ENCODE measurements at regions not wholly inside any gene's neighbourhood (a gene's known extent, or its start where the extent isn't known, plus 50 kb on each side); places are given as distances from the start of the nearest gene placed in this dataset.

GRCh38 chr1:69163779-69164178, 403.9 kb upstream of the LRRC7 start:
- no peak overlapping the region for H3K27ac Mint-ChIP-seq
- H3K9me3 Mint-ChIP-seq = peaks cover 2 to 14% (median 2%) of the 10 kb centered on the region in 3 donors
- no peaks in the 10 kb centered on the region for H3K27me3 Mint-ChIP-seq
- H3K4me3 Mint-ChIP-seq = no peak overlapping the region
- H3K4me1 Mint-ChIP-seq = no peaks in the 10 kb centered on the region
- H3K36me3 Mint-ChIP-seq = peaks cover 7% of the 10 kb centered on the region

DNA sequence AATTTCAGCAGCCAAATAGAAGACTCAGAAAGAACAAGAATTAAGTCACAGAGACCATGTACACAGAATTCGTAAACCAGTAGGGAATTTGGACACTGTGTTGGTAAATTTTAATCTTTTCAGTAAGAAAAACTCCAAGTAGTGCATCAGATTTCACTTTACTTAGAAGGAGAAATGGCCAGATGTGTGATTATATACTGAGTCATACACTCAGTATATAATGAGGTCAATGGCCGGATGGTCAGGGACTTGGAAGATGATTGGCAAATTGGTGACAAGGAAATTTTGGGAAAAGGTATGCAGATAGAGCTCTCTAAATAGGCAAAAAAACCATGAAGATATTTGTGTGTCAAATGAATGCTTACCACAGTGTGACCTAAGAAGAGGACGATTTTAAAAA, 399.8 kb upstream of the LRRC7 start:
- peaks cover 7% of the 10 kb centered on the region for H3K36me3 Mint-ChIP-seq

DNA sequence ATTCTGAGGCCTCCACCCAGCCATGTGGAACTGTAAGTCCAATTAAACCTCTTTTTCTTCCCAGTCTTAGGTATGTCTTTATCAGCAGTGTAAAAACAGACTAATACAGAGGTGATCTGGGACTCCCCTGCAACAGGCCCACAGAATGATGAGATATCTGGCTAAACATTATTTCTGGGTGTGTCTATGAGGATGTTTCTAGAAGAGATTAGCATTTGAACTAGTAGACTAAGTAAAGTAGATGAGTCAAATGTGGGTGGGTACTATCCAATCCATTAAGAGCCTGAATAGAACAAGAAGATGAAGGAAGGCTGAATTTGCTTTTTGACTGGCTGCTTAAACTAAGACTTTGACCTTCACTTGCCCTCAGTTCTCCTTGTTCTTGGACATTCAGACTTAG, 396.5 kb upstream of the LRRC7 start:
- H3K4me1 Mint-ChIP-seq = no peaks in the 10 kb centered on the region
- no peak overlapping the region for H3K27ac Mint-ChIP-seq
- no peak overlapping the region for H3K4me3 Mint-ChIP-seq
- peaks cover 2% of the 10 kb centered on the region for H3K36me3 Mint-ChIP-seq
- H3K9me3 Mint-ChIP-seq = peaks cover 4 to 21% (median 5%) of the 10 kb centered on the region in 3 donors
- H3K27me3 Mint-ChIP-seq = no peaks in the 10 kb centered on the region

More for the DNA sequence above, 399.8 kb upstream of the LRRC7 start:
- no peaks in the 10 kb centered on the region for H3K4me1 Mint-ChIP-seq
- no peaks in the 10 kb centered on the region for H3K27me3 Mint-ChIP-seq
- no peak overlapping the region for H3K27ac Mint-ChIP-seq
- H3K4me3 Mint-ChIP-seq = no peak overlapping the region
- peaks cover 2 to 20% (median 5%) of the 10 kb centered on the region in 3 donors for H3K9me3 Mint-ChIP-seq

DNA sequence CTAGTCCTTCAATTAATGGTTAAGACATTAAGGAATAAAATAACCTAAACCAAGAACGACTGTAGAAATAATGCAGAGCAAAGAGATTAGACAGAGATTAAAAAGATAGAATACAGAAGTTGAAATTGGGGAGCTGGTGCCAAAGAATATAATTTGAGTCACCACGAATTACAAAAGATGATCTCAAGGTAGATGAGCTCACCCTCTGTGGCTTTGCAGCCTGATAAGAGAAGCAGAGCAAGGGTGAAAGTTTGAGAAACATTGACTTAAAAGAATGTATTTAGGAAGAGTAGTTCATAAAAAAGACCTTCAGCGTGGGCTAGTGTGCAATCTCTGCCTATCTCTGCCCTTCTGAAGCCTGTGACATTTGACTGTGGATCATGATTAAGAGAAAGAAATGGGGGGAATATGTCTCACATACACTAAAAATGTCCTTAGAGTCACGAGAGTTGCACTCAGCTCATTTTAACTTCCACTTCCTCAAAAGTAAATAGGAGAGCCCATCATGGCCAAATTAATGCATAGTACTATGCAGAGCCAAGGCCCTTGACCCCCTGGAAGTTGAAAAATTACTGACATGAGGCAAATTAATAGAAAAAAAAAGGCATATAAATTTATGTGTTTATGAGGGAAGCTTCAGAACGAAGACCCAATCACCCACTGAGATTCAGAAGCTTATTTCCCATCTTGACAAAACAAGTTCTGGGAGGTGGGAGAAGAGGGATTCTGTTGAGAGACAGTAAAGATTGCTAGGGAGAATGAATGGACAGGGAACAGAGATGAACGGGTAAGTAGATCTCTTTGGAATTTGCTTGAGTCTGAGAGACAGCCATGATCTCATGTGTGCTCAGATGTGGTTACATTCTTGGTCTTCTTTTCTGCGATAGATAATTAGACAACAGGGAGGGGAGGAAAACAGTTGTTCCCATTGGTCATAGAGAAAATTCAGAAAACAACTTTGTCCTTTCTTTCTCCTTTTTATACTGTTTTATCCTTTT, 395.4 kb upstream of the LRRC7 start:
- Mint-ChIP-seq H3K4me1 (no peaks in the 10 kb centered on the region), H3K4me3 (no peak overlapping the region), H3K27me3 (no peaks in the 10 kb centered on the region), H3K27ac (no peak overlapping the region), H3K36me3 (no peaks in the 10 kb centered on the region), H3K9me3 (peaks cover 4 to 20% (median 5%) of the 10 kb centered on the region in 3 donors)

- Mint-ChIP-seq H3K36me3 (no peaks in the 10 kb centered on the region), H3K27me3 (no peaks in the 10 kb centered on the region), H3K27ac (no peak overlapping the region), H3K4me1 (no peaks in the 10 kb centered on the region), H3K4me3 (no peak overlapping the region), H3K9me3 (peaks cover 2 to 12% (median 4%) of the 10 kb centered on the region in 3 donors)
Measured at GRCh38 chr1:69175053-69175452, 392.7 kb upstream of the LRRC7 start.

DNA sequence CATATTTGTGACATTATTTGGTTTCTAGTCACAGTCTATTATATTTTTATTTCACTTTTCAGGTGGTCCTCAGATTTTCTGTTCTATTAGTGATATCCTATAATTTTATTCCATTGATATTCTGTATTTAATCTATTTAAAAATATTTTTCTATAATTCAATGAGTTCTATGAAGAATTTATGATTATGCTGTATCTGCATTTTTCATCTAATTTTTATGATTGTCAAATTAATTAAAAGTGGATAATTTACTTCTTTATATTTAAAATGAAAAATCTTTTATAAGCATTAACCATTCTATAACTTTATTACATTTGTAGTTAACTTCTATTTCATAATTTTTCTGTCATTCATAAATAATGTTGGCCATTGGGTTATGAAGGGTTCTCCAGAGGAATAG, 387.4 kb upstream of the LRRC7 start:
- Mint-ChIP-seq H3K27me3 (no peaks in the 10 kb centered on the region), H3K4me1 (no peaks in the 10 kb centered on the region)

GRCh38 chr1:69185378-69185777, 382.3 kb upstream of the LRRC7 start:
- Mint-ChIP-seq H3K4me1 (no peaks in the 10 kb centered on the region), H3K36me3 (no peaks in the 10 kb centered on the region), H3K27ac (no peak overlapping the region), H3K9me3 (no peaks in the 10 kb centered on the region), H3K27me3 (no peaks in the 10 kb centered on the region), H3K4me3 (no peak overlapping the region)

More for the DNA sequence above, 387.4 kb upstream of the LRRC7 start:
- no peak overlapping the region for H3K27ac Mint-ChIP-seq
- no peak overlapping the region for H3K4me3 Mint-ChIP-seq
- H3K9me3 Mint-ChIP-seq = peaks cover 0 to 2% (median 0%) of the 10 kb centered on the region in 3 donors
- H3K36me3 Mint-ChIP-seq = no peaks in the 10 kb centered on the region

DNA sequence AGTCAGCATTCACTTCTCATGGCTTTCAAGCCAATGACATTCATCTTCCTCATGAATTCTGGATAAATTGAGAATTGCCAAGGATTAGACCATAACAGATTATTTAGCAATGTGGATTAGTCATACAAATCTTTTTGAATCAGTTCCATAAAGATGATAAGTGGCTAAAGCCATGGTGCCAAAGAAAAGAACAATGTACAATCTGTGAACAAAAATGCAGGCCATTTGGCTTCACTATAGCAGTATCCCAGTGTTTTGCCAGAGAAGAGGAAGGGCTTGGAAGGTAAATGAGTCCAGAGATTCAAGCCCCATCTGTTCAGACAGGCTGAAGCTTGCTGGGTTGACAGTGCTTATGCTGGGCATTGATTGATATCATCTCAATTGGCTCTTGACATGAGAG, 376.4 kb upstream of the LRRC7 start:
- Mint-ChIP-seq H3K27me3 (no peaks in the 10 kb centered on the region), H3K4me1 (no peaks in the 10 kb centered on the region), H3K9me3 (peaks cover 0 to 4% (median 1%) of the 10 kb centered on the region in 3 donors), H3K4me3 (no peak overlapping the region), H3K36me3 (no peaks in the 10 kb centered on the region), H3K27ac (no peak overlapping the region)

DNA sequence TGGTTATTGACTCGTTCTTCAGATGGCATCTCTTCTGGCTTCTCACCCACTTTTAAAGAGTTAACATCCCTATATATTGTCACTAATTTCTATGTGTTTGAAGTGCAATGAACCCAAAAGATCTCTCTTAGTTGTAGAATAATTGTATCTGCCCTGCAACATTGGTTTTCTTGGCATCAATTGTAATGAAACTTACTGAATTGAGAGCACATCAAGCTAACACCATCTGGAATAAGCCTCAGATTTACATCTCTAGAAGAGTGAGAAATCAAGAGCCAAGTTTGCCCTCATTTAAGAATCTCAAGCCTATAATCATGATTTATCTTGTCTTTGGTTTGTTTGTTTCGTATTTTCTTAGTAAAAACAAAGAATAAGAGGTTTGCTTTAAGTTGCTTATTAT, 372.6 kb upstream of the LRRC7 start:
- no peak overlapping the region for H3K27ac Mint-ChIP-seq
- no peak overlapping the region for H3K4me3 Mint-ChIP-seq
- no peaks in the 10 kb centered on the region for H3K36me3 Mint-ChIP-seq
- H3K4me1 Mint-ChIP-seq = no peaks in the 10 kb centered on the region
- no peaks in the 10 kb centered on the region for H3K27me3 Mint-ChIP-seq
- peaks cover 0 to 4% (median 1%) of the 10 kb centered on the region in 3 donors for H3K9me3 Mint-ChIP-seq

DNA sequence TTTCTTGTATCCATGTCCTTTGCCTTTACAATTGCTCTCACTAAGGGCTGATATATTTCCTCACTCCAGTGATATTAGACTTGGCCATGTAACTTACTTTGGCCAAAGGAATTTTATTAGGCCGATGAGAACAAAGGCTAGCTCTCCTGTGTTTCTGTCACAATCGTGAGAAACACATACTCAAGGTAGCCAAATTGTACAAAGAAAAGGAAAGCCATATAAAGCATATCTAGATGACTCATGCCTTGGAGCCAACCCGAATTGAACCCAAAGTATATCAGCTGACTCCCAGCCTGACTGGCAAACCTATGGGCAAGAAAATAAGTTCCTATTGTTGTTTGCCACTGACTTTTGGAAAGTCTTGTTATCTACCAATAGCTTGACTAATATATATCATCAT, 371.7 kb upstream of the LRRC7 start:
- Mint-ChIP-seq H3K9me3 (peaks cover 0 to 6% (median 1%) of the 10 kb centered on the region in 3 donors), H3K27me3 (no peaks in the 10 kb centered on the region), H3K4me1 (no peaks in the 10 kb centered on the region), H3K27ac (no peak overlapping the region), H3K36me3 (no peaks in the 10 kb centered on the region), H3K4me3 (no peak overlapping the region)

GRCh38 chr1:69197816-69198215, 369.9 kb upstream of the LRRC7 start:
- no peaks in the 10 kb centered on the region for H3K27me3 Mint-ChIP-seq
- no peaks in the 10 kb centered on the region for H3K4me1 Mint-ChIP-seq
- H3K4me3 Mint-ChIP-seq = no peak overlapping the region
- H3K9me3 Mint-ChIP-seq = peaks cover 0 to 3% (median 2%) of the 10 kb centered on the region in 3 donors
- no peaks in the 10 kb centered on the region for H3K36me3 Mint-ChIP-seq
- H3K27ac Mint-ChIP-seq = no peak overlapping the region

DNA sequence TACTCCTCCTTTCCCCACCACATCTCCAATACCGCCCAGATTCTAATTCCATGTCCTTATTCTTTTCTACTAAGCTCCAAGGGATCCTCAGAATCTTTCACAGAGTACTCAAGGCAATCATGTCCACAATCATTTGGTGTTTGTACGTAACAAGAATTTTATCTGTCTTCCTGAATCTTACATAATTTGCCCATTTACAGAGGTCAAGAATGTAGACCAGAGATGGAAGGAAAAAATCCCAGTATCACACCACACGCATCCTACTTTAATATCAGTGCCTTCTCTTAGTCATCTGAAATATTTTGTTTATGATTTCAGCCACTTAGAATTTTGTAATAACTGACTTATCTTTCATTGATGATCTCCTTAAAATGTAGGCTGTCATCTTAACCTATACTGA, 366.0 kb upstream of the LRRC7 start:
- no peaks in the 10 kb centered on the region for H3K4me1 Mint-ChIP-seq
- no peaks in the 10 kb centered on the region for H3K27me3 Mint-ChIP-seq
- no peak overlapping the region for H3K27ac Mint-ChIP-seq
- H3K36me3 Mint-ChIP-seq = no peaks in the 10 kb centered on the region
- peaks cover 2 to 3% (median 3%) of the 10 kb centered on the region in 3 donors for H3K9me3 Mint-ChIP-seq
- H3K4me3 Mint-ChIP-seq = no peak overlapping the region

GRCh38 chr1:69203166-69203565, 364.6 kb upstream of the LRRC7 start:
- Mint-ChIP-seq H3K27ac (no peak overlapping the region), H3K27me3 (no peaks in the 10 kb centered on the region), H3K9me3 (peaks cover 2 to 3% (median 3%) of the 10 kb centered on the region in 3 donors), H3K4me3 (no peak overlapping the region), H3K36me3 (peaks cover 2% of the 10 kb centered on the region), H3K4me1 (no peaks in the 10 kb centered on the region)

GRCh38 chr1:69213644-69214043, 354.1 kb upstream of the LRRC7 start:
- H3K4me1 Mint-ChIP-seq = no peaks in the 10 kb centered on the region
- H3K36me3 Mint-ChIP-seq = peaks cover 2% of the 10 kb centered on the region
- H3K4me3 Mint-ChIP-seq = no peak overlapping the region
- no peaks in the 10 kb centered on the region for H3K27me3 Mint-ChIP-seq
- H3K9me3 Mint-ChIP-seq = peaks cover 4 to 15% (median 7%) of the 10 kb centered on the region in 3 donors
- no peak overlapping the region for H3K27ac Mint-ChIP-seq

- Mint-ChIP-seq H3K4me3 (no peak overlapping the region), H3K36me3 (peaks cover 2% of the 10 kb centered on the region), H3K9me3 (peaks cover 3 to 12% (median 4%) of the 10 kb centered on the region in 3 donors), H3K4me1 (no peaks in the 10 kb centered on the region), H3K27ac (no peak overlapping the region), H3K27me3 (no peaks in the 10 kb centered on the region)
Measured at GRCh38 chr1:69215883-69216282, 351.8 kb upstream of the LRRC7 start.

DNA sequence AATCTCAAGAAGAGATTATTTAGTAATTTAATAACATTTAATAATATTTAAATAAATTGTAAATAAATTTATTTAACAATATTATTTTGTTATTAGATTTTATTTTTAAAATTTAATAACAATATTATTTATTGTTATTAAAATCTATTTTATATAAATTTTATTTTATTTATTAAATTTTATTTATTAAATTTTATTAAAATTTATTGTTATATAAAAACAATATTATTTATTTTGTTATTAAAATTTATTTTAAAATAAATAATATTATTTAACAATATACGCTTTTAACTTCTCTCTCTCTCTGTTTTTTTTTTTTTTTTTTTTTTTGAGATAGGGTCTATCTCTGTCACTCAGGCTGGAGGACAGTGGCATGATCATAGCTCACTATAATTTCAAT, 347.1 kb upstream of the LRRC7 start:
- Mint-ChIP-seq H3K4me1 (no peaks in the 10 kb centered on the region), H3K9me3 (peaks cover 0 to 3% (median 2%) of the 10 kb centered on the region in 3 donors), H3K27me3 (no peaks in the 10 kb centered on the region), H3K27ac (no peak overlapping the region), H3K36me3 (peaks cover 2% of the 10 kb centered on the region), H3K4me3 (no peak overlapping the region)
